ENCODE measurements at regions not wholly inside any gene's neighbourhood (a gene's known extent, or its start where the extent isn't known, plus 50 kb on each side); places are given as distances from the start of the nearest gene placed in this dataset.

- no peak for DNase-seq
Measured at GRCh38 chrX:26347171-26347570, 131.2 kb downstream of the MAGEB5 start.

DNA sequence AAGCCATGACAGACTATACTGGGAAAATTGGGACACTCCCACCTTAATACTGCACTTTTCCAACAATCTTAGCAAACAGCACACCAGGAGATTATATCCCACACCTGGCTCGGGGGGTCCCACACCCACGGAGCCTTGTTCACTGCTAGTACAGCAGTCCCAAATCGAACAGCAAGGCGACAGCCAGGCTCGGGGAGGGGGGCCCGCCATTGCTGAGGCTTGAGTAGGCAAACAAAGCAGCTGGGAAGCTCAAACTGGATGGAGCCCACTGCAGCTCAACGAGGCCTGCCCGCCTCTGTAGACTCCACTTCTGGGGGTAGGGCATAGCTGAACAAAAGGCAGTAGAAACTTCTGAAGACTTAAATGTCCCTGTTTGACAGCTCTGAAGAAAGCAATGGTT is 118.3 kb downstream of the MAGEB5 start:
- no peak for DNase-seq

DNA sequence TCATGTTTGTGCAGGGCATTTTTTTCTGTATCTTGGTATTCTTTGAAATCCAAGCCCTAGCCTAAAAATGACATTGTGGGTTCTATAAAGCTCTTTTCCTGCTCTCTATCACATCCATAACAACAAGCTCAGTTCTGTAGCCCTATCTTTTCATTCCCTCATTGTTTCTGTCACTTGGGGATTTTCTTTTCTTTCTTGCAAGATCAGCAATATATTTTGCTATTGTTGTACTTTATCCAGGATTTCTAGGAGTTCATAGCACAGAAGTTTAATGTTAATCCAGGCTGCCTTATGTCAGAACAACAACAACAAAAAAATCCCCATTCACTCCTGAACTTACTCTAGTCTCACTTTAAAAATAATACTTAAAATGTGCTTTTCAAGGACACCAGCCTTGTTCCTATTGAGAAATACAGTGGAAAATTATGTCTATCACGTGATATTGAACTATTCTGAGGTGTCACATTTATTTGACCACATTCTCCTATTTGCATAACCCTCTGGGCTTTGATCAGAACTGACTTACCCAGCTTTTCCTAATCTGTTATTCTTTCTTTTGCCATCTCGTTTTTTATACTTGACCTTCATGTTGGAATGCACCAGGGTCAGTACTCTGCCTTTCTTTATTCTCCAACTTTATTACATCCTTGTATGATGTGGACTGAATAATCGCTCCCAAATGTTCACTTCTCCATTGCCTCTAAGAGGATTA is 112.8 kb downstream of the MAGEB5 start:
- DNase-seq = no peak

DNA sequence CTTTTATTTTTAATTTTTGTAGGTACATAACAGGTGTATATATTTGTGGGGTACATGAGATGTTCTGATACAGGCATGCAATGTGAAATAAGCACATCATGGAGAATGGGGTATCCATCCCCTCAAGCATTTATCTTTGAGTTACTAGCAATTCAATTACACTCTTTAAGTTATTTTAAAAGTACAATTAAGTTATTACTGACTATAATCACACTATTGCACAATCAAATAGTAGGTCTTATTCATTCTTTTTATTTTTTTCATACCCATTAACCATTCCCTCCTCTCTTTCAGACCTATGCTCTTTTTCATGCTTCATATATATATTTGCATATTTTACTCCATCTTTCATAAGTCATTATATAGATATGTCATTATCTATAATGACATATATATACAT is 93.3 kb downstream of the MAGEB5 start:
- DNase-seq = no peak

DNA sequence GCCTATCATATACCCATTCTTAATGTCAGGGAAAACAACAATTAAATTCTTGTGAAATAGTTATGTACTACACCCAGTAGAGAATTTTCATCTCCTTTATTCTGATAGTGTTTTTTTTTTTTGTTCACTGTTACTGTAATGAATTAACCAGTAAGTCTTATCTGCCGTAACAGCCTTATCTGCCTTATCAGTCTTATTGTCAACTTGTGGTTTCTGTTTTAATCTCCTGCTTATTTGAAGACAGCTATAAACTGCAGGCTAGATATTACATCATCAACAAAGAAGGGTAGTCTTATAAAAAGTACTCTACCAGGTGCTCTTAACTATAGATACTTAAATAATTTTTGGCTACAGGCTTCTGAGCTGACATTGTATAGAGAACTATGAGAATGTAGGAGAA is 79.5 kb downstream of the MAGEB5 start:
- DNase-seq = no peak

DNA sequence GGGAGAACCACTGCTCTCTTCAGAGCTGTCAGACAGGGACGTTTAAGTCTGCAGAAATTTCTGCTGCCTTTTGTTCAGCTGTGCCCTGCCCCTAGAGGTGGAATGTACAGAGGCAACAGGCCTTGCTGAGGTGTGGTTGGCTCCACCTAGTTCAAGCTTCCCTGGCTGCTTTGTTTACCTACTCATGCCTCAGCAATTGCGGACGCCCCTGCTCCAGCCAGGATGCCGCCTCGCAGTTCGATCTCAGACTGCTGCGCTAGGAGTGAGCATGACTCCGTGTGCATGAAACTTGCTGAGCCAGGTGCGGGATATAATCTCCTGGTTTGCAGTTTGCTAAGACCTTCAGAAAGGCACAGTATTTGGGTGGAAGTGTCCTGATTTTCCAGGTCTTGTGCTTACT is 70.9 kb downstream of the MAGEB5 start:
- no peak for DNase-seq

Data from activated CD4-positive, alpha-beta T cell treated with anti-CD3 and anti-CD28 coated beads for 4 hours (primary cell).